LNCaP clone FGC (cell line): ENCODE measurements at regions not wholly inside any gene's neighbourhood (a gene's known extent, or its start where the extent isn't known, plus 50 kb on each side); places are given as distances from the start of the nearest gene placed in this dataset.

ENCODE experiments used
- DNase-seq: peaks from one replicate; pipeline ENCODE4 v3.0.0-alpha.2; 2011; ENCODE audit warnings: low read depth
- H3K4me3 ChIP-seq: 2 replicates; pipeline ENCODE4 v1.5.1; 2011; ENCODE audit warnings: mild to moderate bottlenecking, low read depth, low read length, control low read depth
- TF ChIP-seq, protein P1 (sequence below): IDR thresholded peaks from 2 replicates; pipeline ENCODE4 v1.5.1; 2012; ENCODE audit warnings: mild to moderate bottlenecking; ENCODE audit not compliant: control insufficient read depth, insufficient read depth; ENCODE audit errors: extremely low read depth

DNA sequence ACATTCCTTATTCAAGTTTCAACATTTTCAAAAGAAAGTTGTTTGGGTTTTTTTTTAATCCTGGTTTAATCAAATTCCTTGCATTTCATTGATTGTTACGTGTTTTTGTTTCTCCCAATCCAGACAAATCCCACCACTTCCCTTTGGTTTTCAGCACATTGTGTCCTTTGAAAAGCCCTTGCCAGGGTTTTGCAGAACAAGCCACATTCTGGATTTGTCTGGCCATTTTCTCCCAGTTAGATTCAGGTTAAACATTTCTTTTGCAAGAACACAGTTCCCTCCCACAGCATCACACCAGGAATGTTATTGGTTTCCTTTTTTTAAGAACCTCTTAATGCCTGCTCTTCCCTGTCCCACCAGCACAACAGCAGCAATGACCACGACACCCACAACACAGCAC is 278.0 kb upstream of the SALL1 start:
- TF ChIP-seq, protein P1, sequence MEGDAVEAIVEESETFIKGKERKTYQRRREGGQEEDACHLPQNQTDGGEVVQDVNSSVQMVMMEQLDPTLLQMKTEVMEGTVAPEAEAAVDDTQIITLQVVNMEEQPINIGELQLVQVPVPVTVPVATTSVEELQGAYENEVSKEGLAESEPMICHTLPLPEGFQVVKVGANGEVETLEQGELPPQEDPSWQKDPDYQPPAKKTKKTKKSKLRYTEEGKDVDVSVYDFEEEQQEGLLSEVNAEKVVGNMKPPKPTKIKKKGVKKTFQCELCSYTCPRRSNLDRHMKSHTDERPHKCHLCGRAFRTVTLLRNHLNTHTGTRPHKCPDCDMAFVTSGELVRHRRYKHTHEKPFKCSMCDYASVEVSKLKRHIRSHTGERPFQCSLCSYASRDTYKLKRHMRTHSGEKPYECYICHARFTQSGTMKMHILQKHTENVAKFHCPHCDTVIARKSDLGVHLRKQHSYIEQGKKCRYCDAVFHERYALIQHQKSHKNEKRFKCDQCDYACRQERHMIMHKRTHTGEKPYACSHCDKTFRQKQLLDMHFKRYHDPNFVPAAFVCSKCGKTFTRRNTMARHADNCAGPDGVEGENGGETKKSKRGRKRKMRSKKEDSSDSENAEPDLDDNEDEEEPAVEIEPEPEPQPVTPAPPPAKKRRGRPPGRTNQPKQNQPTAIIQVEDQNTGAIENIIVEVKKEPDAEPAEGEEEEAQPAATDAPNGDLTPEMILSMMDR, result no peak
- no peak for DNase-seq
- H3K4me3 ChIP-seq, result no peak overlapping the region

DNA sequence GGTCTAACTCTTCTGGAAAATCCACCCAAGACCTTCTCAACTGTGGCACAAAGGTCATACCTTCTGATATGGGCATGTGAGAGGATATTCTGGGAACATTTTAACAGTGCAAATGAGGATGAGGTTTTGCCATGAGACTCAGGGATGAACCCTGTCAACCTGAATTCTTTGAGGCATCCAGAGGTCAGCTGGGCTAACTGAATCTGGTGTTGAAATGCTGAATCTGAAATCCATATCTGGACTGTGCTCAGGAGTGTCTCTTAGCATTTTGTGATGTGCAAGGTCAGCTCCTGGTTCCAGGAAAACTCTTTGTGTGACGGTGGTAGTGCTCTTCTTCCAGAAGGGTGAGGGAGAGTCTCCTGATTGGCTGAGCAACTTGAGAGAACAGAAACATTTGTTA is 276.0 kb upstream of the SALL1 start:
- H3K4me3 ChIP-seq, result no peak overlapping the region
- DNase-seq, result no peak
- TF ChIP-seq, protein P1, result no peak

DNA sequence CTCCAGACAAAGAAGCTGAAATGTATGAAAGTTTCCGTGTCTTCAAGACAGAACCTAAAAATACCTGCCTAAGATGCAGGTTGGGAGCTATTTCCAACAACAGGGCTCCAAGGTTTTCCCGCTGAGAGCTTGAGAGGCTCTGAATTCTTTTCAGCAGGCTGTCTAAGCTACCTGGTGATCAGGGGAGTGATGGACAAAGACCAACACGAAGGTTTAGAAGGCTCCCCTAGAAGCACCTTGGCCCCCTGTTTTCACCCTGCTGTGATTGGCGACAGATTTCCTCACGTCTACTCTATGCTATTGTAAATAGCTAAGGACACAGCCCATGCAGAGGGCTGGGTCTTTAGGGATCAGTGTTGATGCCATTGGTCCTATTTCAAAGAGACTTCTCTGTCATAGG is 275.2 kb upstream of the SALL1 start:
- H3K4me3 ChIP-seq, result no peak overlapping the region
- TF ChIP-seq, protein P1, result no peak
- no peak for DNase-seq

DNA sequence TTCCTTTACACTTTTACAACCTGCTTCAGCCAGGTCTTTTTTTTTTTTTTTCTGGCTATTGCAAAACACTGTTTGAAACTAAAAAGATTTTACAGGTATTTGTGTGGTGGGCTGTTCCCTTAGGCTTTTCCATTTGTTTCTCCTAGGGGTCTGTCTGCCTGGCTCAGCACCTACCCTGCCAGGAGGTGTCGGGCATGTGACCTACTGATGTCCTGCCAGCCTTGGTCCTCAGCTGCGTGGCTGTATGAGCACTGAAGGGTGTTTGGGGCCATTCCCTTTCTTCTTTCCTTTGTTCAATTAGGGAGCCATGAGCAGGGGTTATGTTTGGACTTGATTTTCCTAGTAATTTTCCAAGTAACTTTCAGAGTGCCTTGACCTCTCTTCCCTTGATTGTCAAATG is 269.2 kb upstream of the SALL1 start:
- no peak overlapping the region for H3K4me3 ChIP-seq
- DNase-seq, result no peak
- TF ChIP-seq, protein P1, result no peak

DNA sequence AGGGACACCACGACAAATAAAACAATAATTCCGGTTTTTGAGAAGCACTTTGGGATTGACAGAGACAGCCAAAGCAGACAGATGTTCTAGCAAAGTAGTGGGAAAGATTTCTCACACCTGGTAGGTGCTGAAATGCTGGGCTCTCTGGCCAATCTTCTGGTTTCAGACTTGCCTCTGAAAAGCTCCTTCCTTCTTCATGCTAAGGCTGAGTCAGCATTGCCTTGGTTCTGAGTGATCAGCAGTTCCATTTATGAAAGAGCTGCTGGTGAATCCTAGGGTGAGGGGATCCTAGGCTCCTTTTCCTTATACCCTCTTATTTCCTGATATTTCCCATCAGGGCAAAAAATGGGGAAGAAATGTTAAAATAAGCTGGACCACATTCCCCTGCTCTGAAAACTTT is 268.7 kb upstream of the SALL1 start:
- no peak overlapping the region for H3K4me3 ChIP-seq
- DNase-seq, result no peak
- TF ChIP-seq, protein P1, result no peak

DNA sequence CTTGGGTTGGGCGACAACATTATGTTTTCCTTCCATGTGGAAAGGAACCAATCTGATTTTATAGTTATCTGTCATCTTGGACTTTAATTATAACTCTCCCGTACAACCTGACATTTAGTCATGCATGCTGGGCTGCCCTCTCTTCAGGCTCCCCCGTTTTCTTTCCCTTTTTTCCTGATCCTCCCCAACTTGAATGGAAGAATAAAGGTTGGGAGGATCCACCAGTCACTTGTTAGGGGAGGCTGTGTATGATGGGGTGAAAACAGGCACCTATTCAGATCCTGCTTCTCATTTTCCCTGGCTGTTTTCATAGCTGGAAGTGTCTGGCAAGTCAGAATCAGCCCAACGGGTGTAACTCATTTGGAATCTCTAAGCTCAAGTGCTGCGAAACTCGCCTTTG is 267.2 kb upstream of the SALL1 start:
- TF ChIP-seq, protein P1, result no peak
- no peak overlapping the region for H3K4me3 ChIP-seq
- DNase-seq, result no peak

DNA sequence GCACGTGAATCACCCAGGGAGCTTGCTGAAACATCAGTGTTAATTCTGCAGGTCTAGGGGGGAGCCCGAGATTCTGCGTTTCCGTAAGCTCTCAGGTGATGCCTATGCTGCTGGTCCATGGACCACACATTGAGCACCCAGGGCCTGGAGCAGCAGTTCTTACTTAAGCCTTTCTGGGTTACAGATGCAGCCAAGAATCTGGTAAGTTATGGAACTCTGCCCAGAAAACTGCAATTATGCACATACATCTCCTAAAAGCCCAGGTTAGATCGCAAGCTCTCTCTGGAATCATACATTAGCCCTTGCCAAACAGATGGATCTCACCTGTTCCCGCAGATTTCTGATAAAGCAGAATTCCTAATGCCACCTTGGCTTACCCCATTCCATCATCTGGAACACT is 265.9 kb upstream of the SALL1 start:
- DNase-seq, result no peak
- TF ChIP-seq, protein P1, result no peak
- no peak overlapping the region for H3K4me3 ChIP-seq
